Urothelium cell line (cell line): ENCODE measurements at regions not wholly inside any gene's neighbourhood (a gene's known extent, or its start where the extent isn't known, plus 50 kb on each side); places are given as distances from the start of the nearest gene placed in this dataset.

Source experiments
- DNase-seq: peaks from one replicate; pipeline ENCODE4 v3.0.0; 2011; ENCODE audit warnings: low spot score, mixed read lengths
- FAIRE-seq: peaks from 2 replicates; lab custom pipeline; 2011; peaks lifted over from hg19 to GRCh38; lab: Jason Lieb, UNC

- FAIRE-seq (no peak), DNase-seq (no peak)
These were observed 50.3 kb upstream of the DPH6 start for GRCh38 chr15:35596285-35596684.

GRCh38 chr15:35602836-35603235 is 56.9 kb upstream of the DPH6 start:
- FAIRE-seq (no peak), DNase-seq (no peak)

GRCh38 chr15:35603301-35603700 is 57.3 kb upstream of the DPH6 start:
- FAIRE-seq (no peak), DNase-seq (no peak)

GRCh38 chr15:35603856-35604255 is 57.9 kb upstream of the DPH6 start:
- no peak for DNase-seq
- FAIRE-seq = no peak

GRCh38 chr15:35605764-35606449 is 59.9 kb upstream of the DPH6 start:
- no peak for DNase-seq
- no peak for FAIRE-seq

GRCh38 chr15:35606450-35606779 is 60.5 kb upstream of the DPH6 start:
- no peak for DNase-seq
- no peak for FAIRE-seq

- FAIRE-seq = no peak
- no peak for DNase-seq
These were observed 70.7 kb upstream of the DPH6 start for GRCh38 chr15:35616498-35617271.

GRCh38 chr15:35618260-35619188 is 72.6 kb upstream of the DPH6 start:
- DNase-seq = no peak
- no peak for FAIRE-seq

- no peak for FAIRE-seq
These were observed 76.8 kb upstream of the DPH6 start for GRCh38 chr15:35622641-35623340.

GRCh38 chr15:35624881-35625280 is 78.9 kb upstream of the DPH6 start:
- DNase-seq (no peak), FAIRE-seq (no peak)

More at GRCh38 chr15:35622641-35623340, 76.8 kb upstream of the DPH6 start:
- DNase-seq = no peak

- DNase-seq (no peak), FAIRE-seq (no peak)
These were observed 80.8 kb upstream of the DPH6 start for GRCh38 chr15:35626571-35627318.

GRCh38 chr15:35627696-35628095 is 81.7 kb upstream of the DPH6 start:
- FAIRE-seq (no peak), DNase-seq (no peak)

- no peak for FAIRE-seq
- no peak for DNase-seq
These were observed 83.8 kb upstream of the DPH6 start for GRCh38 chr15:35629766-35630165.

GRCh38 chr15:35630532-35630931 is 84.6 kb upstream of the DPH6 start:
- no peak for FAIRE-seq
- DNase-seq = no peak

- no peak for DNase-seq
- no peak for FAIRE-seq
These were observed 85.0 kb upstream of the DPH6 start for GRCh38 chr15:35630985-35631384.

- DNase-seq = no peak
- FAIRE-seq = no peak
These were observed 87.7 kb upstream of the DPH6 start for GRCh38 chr15:35633677-35634076.

GRCh38 chr15:35646790-35647189 is 100.8 kb upstream of the DPH6 start:
- FAIRE-seq = no peak

GRCh38 chr15:35647303-35647702 is 101.3 kb upstream of the DPH6 start:
- no peak for FAIRE-seq
- no peak for DNase-seq

More at GRCh38 chr15:35646790-35647189, 100.8 kb upstream of the DPH6 start:
- DNase-seq = no peak

- FAIRE-seq (no peak), DNase-seq (no peak)
These were observed 103.0 kb upstream of the DPH6 start for GRCh38 chr15:35648941-35649340.

GRCh38 chr15:35649575-35649974 is 103.6 kb upstream of the DPH6 start:
- FAIRE-seq (no peak), DNase-seq (no peak)
